ENCODE measurements at regions not wholly inside any gene's neighbourhood (a gene's known extent, or its start where the extent isn't known, plus 50 kb on each side); places are given as distances from the start of the nearest gene placed in this dataset.

- no peak for TF ChIP-seq POLR2AphosphoS5 (IDR thresholded peaks at IDR 0.05)
- TF ChIP-seq, protein P1, sequence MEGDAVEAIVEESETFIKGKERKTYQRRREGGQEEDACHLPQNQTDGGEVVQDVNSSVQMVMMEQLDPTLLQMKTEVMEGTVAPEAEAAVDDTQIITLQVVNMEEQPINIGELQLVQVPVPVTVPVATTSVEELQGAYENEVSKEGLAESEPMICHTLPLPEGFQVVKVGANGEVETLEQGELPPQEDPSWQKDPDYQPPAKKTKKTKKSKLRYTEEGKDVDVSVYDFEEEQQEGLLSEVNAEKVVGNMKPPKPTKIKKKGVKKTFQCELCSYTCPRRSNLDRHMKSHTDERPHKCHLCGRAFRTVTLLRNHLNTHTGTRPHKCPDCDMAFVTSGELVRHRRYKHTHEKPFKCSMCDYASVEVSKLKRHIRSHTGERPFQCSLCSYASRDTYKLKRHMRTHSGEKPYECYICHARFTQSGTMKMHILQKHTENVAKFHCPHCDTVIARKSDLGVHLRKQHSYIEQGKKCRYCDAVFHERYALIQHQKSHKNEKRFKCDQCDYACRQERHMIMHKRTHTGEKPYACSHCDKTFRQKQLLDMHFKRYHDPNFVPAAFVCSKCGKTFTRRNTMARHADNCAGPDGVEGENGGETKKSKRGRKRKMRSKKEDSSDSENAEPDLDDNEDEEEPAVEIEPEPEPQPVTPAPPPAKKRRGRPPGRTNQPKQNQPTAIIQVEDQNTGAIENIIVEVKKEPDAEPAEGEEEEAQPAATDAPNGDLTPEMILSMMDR (IDR thresholded peaks at IDR 0.05) = no peak
Observed at GRCh38 chr2:151165105-151165684, 96.5 kb downstream of the RBM43 start.

Measured in gastroesophageal sphincter (tissue), 3 donors.